VCaP (cell line): ENCODE measurements at regions not wholly inside any gene's neighbourhood (a gene's known extent, or its start where the extent isn't known, plus 50 kb on each side); places are given as distances from the start of the nearest gene placed in this dataset.

Experiments used
- H3K27ac ChIP-seq: fragments of 450-650 bp; 2 replicates; pipeline ENCODE4 v1.5.1; 2017
- CTCF ChIP-seq: fragments of 450-650 bp; conservative IDR thresholded peaks from 2 replicates; pipeline ENCODE4 v1.5.1; 2017; ENCODE audit warnings: mild to moderate bottlenecking, moderate library complexity

DNA sequence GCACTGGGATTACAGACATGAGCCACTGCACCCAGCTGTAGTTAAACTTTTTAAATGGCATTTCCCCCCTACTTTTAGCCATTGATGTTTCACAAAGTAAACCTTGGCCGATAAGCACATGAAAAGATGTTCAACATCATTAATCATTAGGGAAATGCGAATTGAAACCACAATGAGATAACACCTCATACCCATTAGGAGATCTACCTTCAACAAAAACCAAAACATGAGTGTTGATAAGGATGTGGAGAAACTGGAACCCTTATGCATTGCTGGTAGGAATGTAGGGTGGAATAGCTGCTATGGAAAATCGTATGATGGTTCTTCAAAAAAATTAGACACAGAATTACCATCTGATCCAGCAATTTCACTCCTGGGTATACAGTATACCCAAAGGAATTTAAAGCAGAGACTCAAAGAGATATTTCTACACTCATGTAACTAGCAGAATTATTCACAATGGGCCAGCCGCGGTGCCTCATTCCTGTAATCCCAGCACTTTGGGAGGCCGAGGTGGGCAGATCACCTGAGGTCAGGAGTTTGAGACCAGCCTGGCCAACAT, 286.5 kb upstream of the JARID2 start:
- no peak overlapping the region for H3K27ac ChIP-seq
- TF ChIP-seq CTCF: no peak

GRCh38 chr6:14964556-14965270, 281.2 kb upstream of the JARID2 start:
- H3K27ac ChIP-seq: no peak overlapping the region

DNA sequence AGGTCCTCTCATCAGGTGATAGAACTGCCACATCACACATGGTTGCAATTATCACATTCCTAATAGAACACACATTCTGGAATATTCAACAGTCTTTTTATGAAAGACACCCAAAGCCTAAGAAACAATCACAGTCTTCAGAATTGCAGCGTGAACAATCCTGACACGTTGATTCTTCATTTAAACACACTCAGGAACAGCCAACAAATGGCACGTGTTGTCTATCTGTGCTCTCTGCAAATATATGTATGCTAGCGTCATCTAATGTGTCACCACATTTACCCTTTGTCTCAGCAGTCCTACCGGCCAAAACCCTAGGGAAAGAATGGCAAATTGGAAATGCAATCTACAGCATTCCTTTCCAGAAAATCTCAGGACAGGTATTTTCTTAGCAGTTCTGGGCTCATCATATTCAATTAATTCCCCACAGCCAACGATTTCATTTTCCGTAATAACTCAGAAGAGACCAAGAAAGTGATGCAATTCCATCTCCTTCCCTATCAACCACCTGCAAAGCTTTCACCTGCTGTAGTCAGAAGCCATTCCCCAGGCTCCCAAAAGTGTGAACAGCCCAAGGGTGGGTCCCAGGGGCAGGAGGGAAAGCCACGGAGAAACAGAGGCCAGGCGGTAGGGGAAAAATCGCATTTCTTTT, 280.3 kb upstream of the JARID2 start:
- no peak overlapping the region for H3K27ac ChIP-seq
- TF ChIP-seq CTCF: no peak

More at GRCh38 chr6:14964556-14965270, 281.2 kb upstream of the JARID2 start:
- no peak for TF ChIP-seq CTCF

GRCh38 chr6:14966096-14966905, 279.6 kb upstream of the JARID2 start:
- H3K27ac ChIP-seq: no peak overlapping the region
- no peak for TF ChIP-seq CTCF

DNA sequence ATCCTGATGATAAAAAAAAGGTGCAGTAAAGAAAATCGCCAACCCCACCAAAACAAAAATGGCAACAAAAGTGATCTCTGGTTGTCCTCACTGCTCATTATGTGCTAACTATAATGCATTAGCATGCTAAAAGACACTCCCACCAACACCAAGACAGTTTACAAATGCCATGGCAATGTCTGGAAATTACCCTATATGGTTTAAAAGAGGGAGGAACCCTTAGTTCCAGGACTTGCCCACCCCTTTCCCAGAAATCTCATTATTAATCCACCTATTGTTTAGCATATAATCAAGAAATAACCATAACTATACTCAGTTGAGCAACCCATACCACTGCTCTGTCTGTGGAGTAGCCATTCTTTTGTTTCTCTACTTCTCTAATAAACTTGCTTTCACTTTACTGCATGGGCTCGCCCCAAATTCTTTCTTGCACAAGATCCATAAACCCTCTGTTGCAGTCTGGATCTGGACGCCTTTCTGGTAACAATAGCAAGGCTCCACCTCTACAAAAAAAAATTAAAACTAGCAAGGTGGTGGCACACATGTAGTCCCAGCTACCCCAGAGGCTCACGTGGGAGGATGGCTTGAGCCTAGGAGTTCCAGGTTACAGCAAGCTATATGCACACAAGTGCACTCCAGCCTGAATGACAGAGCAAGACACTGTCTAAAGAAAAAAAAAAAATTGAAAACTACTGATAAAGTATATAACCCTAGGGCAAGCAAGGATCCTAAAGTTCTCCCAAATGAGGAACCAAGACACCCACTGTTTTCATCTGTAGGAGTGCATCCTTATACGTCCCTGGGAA, 278.8 kb upstream of the JARID2 start:
- TF ChIP-seq CTCF: no peak
- H3K27ac ChIP-seq: no peak overlapping the region

DNA sequence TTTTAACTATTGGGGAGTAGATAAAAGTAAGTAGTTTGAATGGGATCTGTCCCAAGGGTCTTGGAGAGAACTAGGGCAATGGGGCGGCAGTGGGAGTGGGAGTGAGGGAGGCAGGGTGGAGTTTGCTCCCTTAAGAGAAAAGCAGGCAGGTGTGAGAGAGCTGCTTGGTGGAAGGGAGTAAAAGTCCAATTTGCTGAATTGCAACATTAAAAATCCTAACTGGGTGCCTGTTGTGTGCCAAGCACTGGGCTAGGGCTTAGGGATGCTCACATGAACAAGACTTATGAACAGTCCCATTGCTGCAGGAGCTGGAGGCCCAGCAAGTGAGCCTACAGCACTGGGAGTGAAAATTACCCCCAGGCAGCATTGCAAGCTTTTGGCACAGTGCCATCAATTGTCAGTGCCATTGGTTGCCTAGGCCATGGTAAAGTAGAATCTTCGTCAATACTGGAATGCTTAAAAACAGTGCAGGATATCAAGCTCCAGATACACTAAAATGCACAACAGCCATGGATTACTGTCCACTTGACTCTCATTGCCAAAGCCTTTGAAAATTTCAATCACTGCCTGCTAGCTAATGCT, 277.7 kb upstream of the JARID2 start:
- no peak overlapping the region for H3K27ac ChIP-seq
- no peak for TF ChIP-seq CTCF
